Keratinocyte (primary cell): ENCODE measurements at regions not wholly inside any gene's neighbourhood (a gene's known extent, or its start where the extent isn't known, plus 50 kb on each side); places are given as distances from the start of the nearest gene placed in this dataset.

Experiments
- DNase-seq: peaks from one replicate; pipeline ENCODE4 v3.0.0-alpha.2; 2011; ENCODE audit warnings: low read depth, missing footprints, low spot score
- FAIRE-seq: peaks from 2 replicates; lab custom pipeline; 2011; peaks lifted over from hg19 to GRCh38; lab: Jason Lieb, UNC
- H2AFZ ChIP-seq: 2 replicates; pipeline ENCODE4 v1.6.0; 2012; ENCODE audit warnings: low read length, control low read depth, inconsistent platforms; ENCODE audit not compliant: control insufficient read depth
- H3K27ac ChIP-seq: 2 replicates; pipeline ENCODE4 v1.5.1; 2011; ENCODE audit warnings: low read length; ENCODE audit not compliant: control insufficient read depth, insufficient read depth
- H3K27me3 ChIP-seq: 3 replicates; pipeline ENCODE4 v1.6.0; 2011; ENCODE audit warnings: low read length; ENCODE audit not compliant: control insufficient read depth, insufficient read depth; ENCODE audit errors: extremely low read depth
- H3K36me3 ChIP-seq, 2 experiments: 2 replicates in 1 of 2; 3 replicates in 1 of 2; pipeline ENCODE4 v1.5.1; 2011; ENCODE audit warnings: low read length in 2 of 2, mild to moderate bottlenecking in 1 of 2; ENCODE audit not compliant: control insufficient read depth in 2 of 2, insufficient read depth in 2 of 2; ENCODE audit errors: extremely low read depth in 1 of 2
- H3K4me1 ChIP-seq: 3 replicates; pipeline ENCODE4 v1.5.1; 2011; ENCODE audit warnings: low read length; ENCODE audit not compliant: control insufficient read depth, insufficient read depth; ENCODE audit errors: extremely low read depth
- H3K4me2 ChIP-seq: 3 replicates; pipeline ENCODE4 v1.6.0; 2011; ENCODE audit warnings: low read depth, low read length; ENCODE audit not compliant: control insufficient read depth, insufficient read depth; ENCODE audit errors: extremely low read depth
- H3K4me3 ChIP-seq, 3 experiments: fragments of 200-600 bp in 1 of 3; sonication (generic) in 1 of 3; 2 replicates in 2 of 3; 3 replicates in 1 of 3; pipeline ENCODE4 v1.5.1; 2011 to 2016; ENCODE audit warnings: low read length in 3 of 3, mild to moderate bottlenecking in 3 of 3, control low read depth in 2 of 3, inconsistent platforms in 1 of 3, low read depth in 1 of 3, mixed read lengths in 1 of 3, mixed run types in 1 of 3, moderate library complexity in 1 of 3; ENCODE audit not compliant: control insufficient read depth in 2 of 3, insufficient read depth in 2 of 3; ENCODE audit errors: extremely low read depth in 1 of 3
- H3K79me2 ChIP-seq: 2 replicates; pipeline ENCODE4 v1.6.0; 2012; ENCODE audit warnings: low read length; ENCODE audit not compliant: control insufficient read depth, insufficient read depth
- H3K9ac ChIP-seq: 3 replicates; pipeline ENCODE4 v1.6.0; 2011; ENCODE audit warnings: low read length; ENCODE audit not compliant: control insufficient read depth, insufficient read depth; ENCODE audit errors: extremely low read depth
- H3K9me1 ChIP-seq: 3 replicates; pipeline ENCODE4 v1.6.0; 2011; ENCODE audit warnings: low read length; ENCODE audit not compliant: control insufficient read depth, insufficient read depth; ENCODE audit errors: extremely low read depth
- H3K9me3 ChIP-seq: 2 replicates; pipeline ENCODE4 v1.5.1; 2012; ENCODE audit warnings: low read depth, low read length; ENCODE audit not compliant: control insufficient read depth
- H4K20me1 ChIP-seq: 3 replicates; pipeline ENCODE4 v1.6.0; 2011; ENCODE audit warnings: low read length; ENCODE audit not compliant: control insufficient read depth, insufficient read depth; ENCODE audit errors: extremely low read depth
- CTCF ChIP-seq, 3 experiments: IDR thresholded peaks in 1 of 3; conservative IDR thresholded peaks in 1 of 3; optimal IDR thresholded peaks in 1 of 3; 2 replicates in 2 of 3; 3 replicates in 1 of 3; pipeline versions ENCODE3 to v1.5.1; 2011; ENCODE audit warnings: low read length in 3 of 3, mild to moderate bottlenecking in 3 of 3, moderate library complexity in 2 of 3, control low read depth in 1 of 3, inconsistent platforms in 1 of 3; ENCODE audit not compliant: insufficient read depth in 2 of 3; ENCODE audit errors: extremely low read depth in 1 of 3
- EZH2 ChIP-seq: IDR thresholded peaks from one replicate; pipeline ENCODE4 v1.6.1; 2012; ENCODE audit warnings: inconsistent platforms, mild to moderate bottlenecking, low read length, moderate library complexity
- dilution Hi-C: fragments of 300-500 bp; cut with MboI; formaldehyde crosslinking; loops from one replicate; pipeline ENCODE4 v1.7.0; 2020; ENCODE audit warnings: low sequenced_read_pairs; ENCODE audit not compliant: extremely low pct_ligation_motif_present

- Histone ChIP-seq H3K9me1 (no peaks in the 10 kb centered on the region), H3K79me2 (no peaks in the 10 kb centered on the region), H3K9ac (no peak overlapping the region), H2AFZ (no peak overlapping the region), H3K4me3 (no peak overlapping the region), H3K36me3 (no peaks in the 10 kb centered on the region), H3K4me2 (no peak overlapping the region), H3K27me3 (no peaks in the 10 kb centered on the region), H3K9me3 (no peaks in the 10 kb centered on the region), H3K4me1 (no peaks in the 10 kb centered on the region), H3K27ac (no peak overlapping the region), H4K20me1 (no peaks in the 10 kb centered on the region)
- dilution Hi-C loops, result no loop called here
- no peak for DNase-seq
- no peak for FAIRE-seq
- no peak for TF ChIP-seq EZH2
- no peak for TF ChIP-seq CTCF (optimal IDR thresholded peaks at IDR 0.05 in 1 of 3, IDR thresholded peaks at IDR 0.05 in 1 of 3, conservative IDR thresholded peaks at IDR 0.05 in 1 of 3; ENCODE audit: extremely low read depth in 1 of 3, insufficient read depth in 2 of 3, low read length in 3 of 3)
Measured at GRCh38 chr1:82472489-82473131, 671.9 kb downstream of the ADGRL2 start.

- H3K9me1 ChIP-seq, result no peaks in the 10 kb centered on the region
- DNase-seq, result no peak
- no peak for FAIRE-seq
Measured at GRCh38 chr1:82466891-82467290, 666.2 kb downstream of the ADGRL2 start.

More at GRCh38 chr1:82466891-82467290, 666.2 kb downstream of the ADGRL2 start:
- dilution Hi-C loops, result no loop called here
- no peak overlapping the region for H3K4me3 ChIP-seq
- H3K4me2 ChIP-seq, result no peak overlapping the region
- H3K9ac ChIP-seq, result no peak overlapping the region
- H3K36me3 ChIP-seq, result no peaks in the 10 kb centered on the region
- no peak overlapping the region for H2AFZ ChIP-seq
- H3K9me3 ChIP-seq, result no peaks in the 10 kb centered on the region
- H3K27ac ChIP-seq, result no peak overlapping the region
- no peak for TF ChIP-seq EZH2
- TF ChIP-seq CTCF (optimal IDR thresholded peaks at IDR 0.05 in 1 of 3, IDR thresholded peaks at IDR 0.05 in 1 of 3, conservative IDR thresholded peaks at IDR 0.05 in 1 of 3; ENCODE audit: extremely low read depth in 1 of 3, insufficient read depth in 2 of 3, low read length in 3 of 3), result no peak
- H3K79me2 ChIP-seq, result no peaks in the 10 kb centered on the region
- no peaks in the 10 kb centered on the region for H3K27me3 ChIP-seq
- H4K20me1 ChIP-seq, result no peaks in the 10 kb centered on the region
- no peaks in the 10 kb centered on the region for H3K4me1 ChIP-seq
